ENCODE measurements at regions not wholly inside any gene's neighbourhood (a gene's known extent, or its start where the extent isn't known, plus 50 kb on each side); places are given as distances from the start of the nearest gene placed in this dataset.

DNA sequence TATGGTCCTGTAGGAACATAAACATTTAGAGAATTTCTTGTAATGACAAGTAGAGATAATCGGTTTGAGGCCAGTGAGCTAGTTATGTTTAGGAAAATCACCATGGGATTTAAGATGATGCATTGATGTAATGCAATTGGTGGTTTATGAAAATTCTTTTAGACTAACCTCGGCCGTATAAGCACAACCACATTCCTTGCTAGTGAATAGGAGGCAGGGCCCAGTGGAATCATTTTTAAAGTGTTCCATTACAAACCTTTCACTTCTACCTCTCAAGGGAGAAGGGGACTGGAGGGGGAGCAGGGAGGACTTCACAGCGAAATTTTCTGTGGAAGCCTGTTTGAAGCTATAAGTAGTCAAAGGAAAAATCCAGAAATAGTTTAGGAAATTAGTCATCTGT is 71.8 kb upstream of the NFIL3 start:
- in situ Hi-C loops (cut with HindIII; ENCODE audit: low pct_ligation_motif_present, low sequenced_read_pairs): no loop called here
- Histone ChIP-seq H3K4me3 (ENCODE audit: low read depth, low read length) (no peak overlapping the region), H3K27ac (peak overlapping the region; percentile 97), H3K27me3 (replicated peaks) (no peaks in the 10 kb centered on the region), H3K36me3 (replicated peaks) (no peaks in the 10 kb centered on the region)
- DNase-seq: peak; percentile 94
- TF ChIP-seq, protein P1, sequence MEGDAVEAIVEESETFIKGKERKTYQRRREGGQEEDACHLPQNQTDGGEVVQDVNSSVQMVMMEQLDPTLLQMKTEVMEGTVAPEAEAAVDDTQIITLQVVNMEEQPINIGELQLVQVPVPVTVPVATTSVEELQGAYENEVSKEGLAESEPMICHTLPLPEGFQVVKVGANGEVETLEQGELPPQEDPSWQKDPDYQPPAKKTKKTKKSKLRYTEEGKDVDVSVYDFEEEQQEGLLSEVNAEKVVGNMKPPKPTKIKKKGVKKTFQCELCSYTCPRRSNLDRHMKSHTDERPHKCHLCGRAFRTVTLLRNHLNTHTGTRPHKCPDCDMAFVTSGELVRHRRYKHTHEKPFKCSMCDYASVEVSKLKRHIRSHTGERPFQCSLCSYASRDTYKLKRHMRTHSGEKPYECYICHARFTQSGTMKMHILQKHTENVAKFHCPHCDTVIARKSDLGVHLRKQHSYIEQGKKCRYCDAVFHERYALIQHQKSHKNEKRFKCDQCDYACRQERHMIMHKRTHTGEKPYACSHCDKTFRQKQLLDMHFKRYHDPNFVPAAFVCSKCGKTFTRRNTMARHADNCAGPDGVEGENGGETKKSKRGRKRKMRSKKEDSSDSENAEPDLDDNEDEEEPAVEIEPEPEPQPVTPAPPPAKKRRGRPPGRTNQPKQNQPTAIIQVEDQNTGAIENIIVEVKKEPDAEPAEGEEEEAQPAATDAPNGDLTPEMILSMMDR (IDR thresholded peaks at IDR 0.05; ENCODE audit: low read depth, low read length, missing control alignments): no peak

DNA sequence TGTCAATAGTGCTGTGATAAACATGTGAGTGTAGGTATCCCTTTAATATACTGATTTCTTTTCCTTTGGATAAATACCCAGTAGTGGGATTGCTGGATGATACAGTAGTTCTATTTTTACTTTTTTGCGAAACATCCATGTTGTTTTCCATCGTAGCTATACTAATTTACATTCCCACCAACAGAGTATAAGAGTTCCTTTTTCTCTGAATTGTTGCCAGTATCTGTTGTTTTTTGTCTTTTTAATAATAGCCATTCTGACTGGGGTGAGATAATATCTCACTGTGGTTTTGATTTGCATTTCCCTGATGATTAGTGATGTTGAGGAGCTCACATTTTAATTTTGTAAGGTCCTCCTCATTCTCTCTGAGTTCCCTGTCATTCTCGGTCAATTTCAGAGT is 71.1 kb upstream of the NFIL3 start:
- H3K36me3 ChIP-seq (replicated peaks): no peaks in the 10 kb centered on the region
- no peak overlapping the region for H3K4me3 ChIP-seq (ENCODE audit: low read depth, low read length)
- in situ Hi-C loops (cut with HindIII; ENCODE audit: low pct_ligation_motif_present, low sequenced_read_pairs): no loop called here
- TF ChIP-seq, protein P1 (IDR thresholded peaks at IDR 0.05; ENCODE audit: low read depth, low read length, missing control alignments): no peak
- no peak for DNase-seq
- H3K27me3 ChIP-seq (replicated peaks): no peaks in the 10 kb centered on the region
- H3K27ac ChIP-seq: peak overlapping the region; percentile 97

DNA sequence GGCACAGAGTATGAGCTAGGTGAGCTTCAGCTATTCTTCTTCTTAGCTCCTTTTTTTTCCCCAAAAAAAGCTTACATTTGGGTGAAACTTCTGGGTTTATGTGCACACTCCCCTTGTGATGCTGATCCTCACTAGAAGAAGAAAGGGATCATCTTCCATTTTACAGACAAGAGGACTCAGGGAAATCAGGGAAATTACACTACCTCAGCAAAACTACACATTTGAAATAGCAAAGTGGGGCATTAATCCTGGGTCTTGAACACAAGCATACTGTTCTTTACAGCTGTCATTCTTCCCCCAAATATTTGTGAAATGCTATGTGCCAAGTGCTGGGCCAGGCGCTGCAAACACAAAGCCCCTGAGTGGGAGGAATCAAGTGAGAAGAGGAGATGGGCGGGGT is 68.6 kb upstream of the NFIL3 start:
- in situ Hi-C loops (cut with HindIII; ENCODE audit: low pct_ligation_motif_present, low sequenced_read_pairs): no loop called here
- H3K27ac ChIP-seq: no peak overlapping the region

DNA sequence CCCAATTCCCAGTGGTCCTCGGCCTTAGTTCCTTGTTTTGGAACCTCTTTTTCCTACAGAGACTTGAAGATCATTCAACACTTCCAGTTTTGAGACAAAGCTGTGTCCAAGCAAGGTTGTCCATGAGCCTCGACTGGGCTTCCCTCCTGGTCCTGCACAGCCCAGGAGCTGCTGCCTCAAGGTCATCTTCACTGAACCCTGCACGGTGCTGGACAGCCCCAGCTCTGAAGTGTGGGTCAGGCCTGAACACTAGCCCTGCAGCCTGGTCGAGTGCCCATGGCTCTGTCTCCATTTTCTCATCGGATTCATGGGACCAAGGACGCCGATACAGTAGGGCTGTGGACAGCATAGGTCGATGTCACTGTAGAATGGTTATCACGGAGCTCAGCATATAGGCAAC is 68.0 kb upstream of the NFIL3 start:
- TF ChIP-seq, protein P1 (IDR thresholded peaks at IDR 0.05; ENCODE audit: low read depth, low read length, missing control alignments): no peak
- no peaks in the 10 kb centered on the region for H3K36me3 ChIP-seq (replicated peaks)
- no peak overlapping the region for H3K4me3 ChIP-seq (ENCODE audit: low read depth, low read length)
- in situ Hi-C loops (cut with HindIII; ENCODE audit: low pct_ligation_motif_present, low sequenced_read_pairs): no loop called here
- no peaks in the 10 kb centered on the region for H3K27me3 ChIP-seq (replicated peaks)
- DNase-seq: no peak
- no peak overlapping the region for H3K27ac ChIP-seq

More for the DNA sequence above, 68.6 kb upstream of the NFIL3 start:
- no peak for DNase-seq
- H3K36me3 ChIP-seq (replicated peaks): no peaks in the 10 kb centered on the region
- TF ChIP-seq, protein P1 (IDR thresholded peaks at IDR 0.05; ENCODE audit: low read depth, low read length, missing control alignments): no peak
- H3K4me3 ChIP-seq (ENCODE audit: low read depth, low read length): no peak overlapping the region
- no peaks in the 10 kb centered on the region for H3K27me3 ChIP-seq (replicated peaks)

DNA sequence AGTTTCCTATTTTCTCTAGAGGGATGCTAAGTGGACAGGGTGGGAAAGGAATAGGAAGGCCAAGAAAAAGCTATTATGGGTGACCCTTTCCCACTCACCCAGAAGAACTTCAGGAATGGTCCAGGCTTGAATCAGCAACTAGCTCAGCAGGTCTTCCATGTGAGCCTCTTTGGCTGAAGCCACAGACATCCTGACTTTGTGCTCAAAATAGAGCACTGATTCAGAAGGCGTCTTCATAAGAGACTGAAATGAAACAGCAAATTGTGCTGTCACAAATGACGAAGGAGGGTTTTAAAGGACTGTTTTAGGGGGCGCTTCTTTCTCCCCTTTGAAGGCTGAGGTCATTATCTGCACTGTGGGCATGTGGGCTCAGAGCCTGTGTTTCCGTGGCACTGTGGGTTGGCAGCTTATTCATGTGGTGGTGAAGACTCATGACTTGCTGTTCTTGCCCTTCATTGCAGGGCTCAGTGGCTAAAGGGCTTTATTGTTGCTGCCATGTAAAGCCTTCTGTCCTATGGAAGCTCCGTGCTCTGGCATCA is 65.8 kb upstream of the NFIL3 start:
- in situ Hi-C loops (cut with HindIII; ENCODE audit: low pct_ligation_motif_present, low sequenced_read_pairs): no loop called here
- peak overlapping the region; percentile 26 for H3K27ac ChIP-seq

More for the DNA sequence above, 65.8 kb upstream of the NFIL3 start:
- no peaks in the 10 kb centered on the region for H3K27me3 ChIP-seq (replicated peaks)
- no peak overlapping the region for H3K4me3 ChIP-seq (ENCODE audit: low read depth, low read length)
- peak; percentile 76 for DNase-seq
- TF ChIP-seq, protein P1 (IDR thresholded peaks at IDR 0.05; ENCODE audit: low read depth, low read length, missing control alignments): no peak
- no peaks in the 10 kb centered on the region for H3K36me3 ChIP-seq (replicated peaks)

All from brain microvascular endothelial cell (primary cell).